GM21786 (cell line): ENCODE measurements at regions not wholly inside any gene's neighbourhood (a gene's known extent, or its start where the extent isn't known, plus 50 kb on each side); places are given as distances from the start of the nearest gene placed in this dataset.
"Not testable (repeated sequence)": the region's sequence is repeated elsewhere in the genome, so short reads cannot be mapped to it uniquely, and the experiment has no call there.

Experiments
- ATAC-seq: cut with Tn5 transposase; IDR thresholded peaks from one replicate; pipeline ENCODE4 v1.9.1; 2021; ENCODE audit not compliant: unreplicated experiment

DNA sequence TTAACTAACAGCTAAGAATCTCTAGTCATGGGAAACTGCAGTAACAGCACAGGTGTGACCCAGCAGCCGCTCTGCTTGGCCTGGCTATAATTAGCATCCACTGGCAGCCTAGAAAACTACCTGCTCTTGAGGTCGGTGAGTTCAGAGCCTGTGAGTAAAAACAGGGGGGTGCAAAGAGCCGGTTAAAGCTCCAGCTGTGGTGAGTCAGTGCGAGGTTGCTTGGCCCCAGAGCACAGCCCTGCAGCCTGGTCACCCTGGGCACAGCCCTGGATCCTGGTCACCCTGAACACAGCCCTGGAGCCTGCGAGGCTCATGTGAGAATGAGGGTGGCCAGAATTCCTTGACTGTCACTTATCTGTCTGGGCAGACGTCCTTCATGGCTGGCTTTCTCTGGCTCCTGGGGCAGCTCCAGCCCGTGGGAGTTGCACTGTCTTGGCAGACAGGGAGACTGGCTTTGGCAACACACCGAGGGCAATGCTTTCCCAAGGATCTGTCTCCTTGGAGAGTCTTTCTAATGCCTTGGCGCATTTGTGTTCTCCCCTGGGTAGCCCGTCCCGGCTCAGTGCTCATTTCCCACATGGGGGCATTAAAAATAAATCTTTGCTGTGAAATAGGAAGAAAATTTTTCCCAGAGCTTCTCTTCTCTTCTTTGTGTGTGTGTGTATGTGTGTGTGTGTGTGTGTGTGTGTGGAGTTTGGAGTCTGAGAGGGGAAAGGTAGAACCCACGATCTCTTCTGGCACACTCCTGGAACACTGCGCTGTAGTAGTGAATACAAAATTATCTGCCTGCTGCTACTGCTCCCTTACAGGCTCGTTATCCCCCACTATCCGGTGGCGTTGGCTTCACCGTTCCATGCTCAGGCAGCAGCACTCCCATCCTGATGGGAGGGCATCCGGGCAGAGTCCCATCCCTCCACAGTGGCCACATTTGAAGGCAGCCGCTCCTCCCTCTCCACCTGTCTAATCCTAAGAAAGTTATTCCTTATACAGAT, 250.2 kb upstream of the MEX3C start:
- ATAC-seq, result no peak

DNA sequence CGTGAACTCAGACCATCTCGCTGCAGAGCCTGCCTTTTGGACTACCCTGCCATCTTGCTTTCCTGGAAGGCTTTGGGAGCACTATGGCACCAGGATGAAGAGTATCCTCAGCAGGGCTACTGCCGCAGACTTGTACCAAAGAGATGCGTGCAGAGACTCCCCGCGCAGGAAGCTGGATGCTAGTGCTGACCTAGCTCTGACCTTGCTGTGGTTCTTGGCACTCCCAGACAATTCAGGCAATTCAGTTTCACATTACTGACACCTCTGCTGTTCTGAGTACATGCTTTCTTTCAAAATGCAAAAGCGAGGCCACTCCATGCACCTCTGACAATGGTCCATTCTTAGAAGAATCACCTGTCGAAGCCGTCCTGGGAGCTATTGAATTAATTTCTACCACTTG, 251.5 kb upstream of the MEX3C start:
- ATAC-seq, result no peak

DNA sequence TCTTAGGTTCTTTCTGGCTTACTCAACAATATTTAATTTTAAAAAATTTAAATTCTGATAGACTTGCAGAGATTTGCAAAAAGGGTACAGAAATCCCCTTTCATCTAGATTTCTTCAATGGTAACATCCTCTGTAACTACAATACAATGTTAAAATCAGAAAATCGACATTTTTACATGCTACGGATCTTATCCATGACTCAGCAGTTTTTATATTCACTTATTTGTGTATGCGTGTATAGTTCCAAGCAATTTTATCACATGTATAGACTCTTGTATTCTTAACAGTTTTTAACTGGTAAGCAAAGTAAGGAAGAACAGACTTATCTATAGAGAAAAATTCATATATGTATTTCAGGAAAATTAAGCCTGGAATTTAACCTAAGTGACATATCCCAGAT, 256.1 kb upstream of the MEX3C start:
- ATAC-seq, result no peak

GRCh38 chr18:51458861-51459260, 261.4 kb upstream of the MEX3C start:
- no peak for ATAC-seq

GRCh38 chr18:51461956-51462355, 264.5 kb upstream of the MEX3C start:
- ATAC-seq, result no peak

DNA sequence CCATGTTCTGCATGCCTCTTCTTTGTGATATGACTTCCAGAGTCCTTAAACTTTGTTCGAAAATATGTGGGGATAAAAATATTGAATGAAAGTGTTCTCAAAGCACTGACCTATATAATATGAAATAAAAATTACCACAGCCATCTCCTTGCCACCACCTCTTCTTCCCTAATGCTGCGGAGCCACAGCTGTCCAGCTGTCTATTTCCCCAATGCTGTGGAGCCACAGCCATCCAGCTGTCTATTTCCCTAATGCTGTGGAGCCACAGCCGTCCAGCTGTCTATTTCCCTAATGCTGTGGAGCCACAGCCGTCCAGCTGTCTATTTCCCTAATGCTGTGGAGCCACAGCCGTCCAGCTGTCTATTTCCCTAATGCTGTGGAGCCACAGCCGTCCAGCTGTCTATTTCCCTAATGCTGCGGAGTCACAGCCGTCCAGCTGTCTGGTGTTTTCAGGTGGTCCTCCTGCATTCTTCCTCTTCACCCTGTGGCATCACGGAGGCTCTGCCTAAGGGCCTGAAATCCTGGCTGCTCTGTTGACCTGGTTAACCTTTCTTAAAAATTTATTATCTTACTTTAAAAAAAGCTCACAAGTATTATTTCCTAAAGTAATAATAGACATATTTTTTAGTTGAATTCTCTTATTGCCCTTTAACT, 266.1 kb upstream of the MEX3C start:
- no peak for ATAC-seq

- ATAC-seq, result no peak
Observed at GRCh38 chr18:51478908-51479307, 281.4 kb upstream of the MEX3C start.

- no peak for ATAC-seq
Observed at GRCh38 chr18:51479736-51480135, 282.3 kb upstream of the MEX3C start.

GRCh38 chr18:51480407-51481261, 283.2 kb upstream of the MEX3C start:
- no peak for ATAC-seq

DNA sequence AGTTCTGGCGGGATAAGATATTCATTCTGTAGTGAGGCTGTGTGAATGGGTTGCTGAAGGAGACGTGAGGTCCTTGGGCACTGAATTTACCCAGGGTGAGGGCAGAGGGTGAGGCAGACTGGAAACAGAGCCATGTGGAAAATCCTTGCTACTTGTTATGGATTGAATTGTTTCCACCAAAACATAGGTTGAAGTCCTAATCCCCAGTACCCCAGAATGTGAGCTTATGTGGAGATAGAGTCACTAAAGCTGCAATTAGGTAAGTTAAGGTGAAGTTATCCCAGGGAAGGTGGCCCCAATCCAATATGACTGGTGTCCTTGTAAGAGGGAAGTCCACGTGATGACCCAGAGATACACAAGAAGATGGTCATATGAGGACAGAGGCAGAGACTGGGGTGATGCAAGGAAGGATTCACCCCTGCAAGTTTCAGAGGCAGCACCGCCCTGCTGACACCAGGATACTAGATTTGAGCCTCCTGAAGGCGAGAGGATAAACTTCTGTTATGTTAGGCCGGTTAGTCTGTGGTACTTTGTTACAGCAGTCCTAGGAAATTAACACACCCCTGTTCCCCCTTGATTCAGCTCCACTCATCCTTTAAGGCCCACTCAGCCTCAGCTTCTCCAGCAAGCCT, 289.4 kb upstream of the MEX3C start:
- no peak for ATAC-seq

DNA sequence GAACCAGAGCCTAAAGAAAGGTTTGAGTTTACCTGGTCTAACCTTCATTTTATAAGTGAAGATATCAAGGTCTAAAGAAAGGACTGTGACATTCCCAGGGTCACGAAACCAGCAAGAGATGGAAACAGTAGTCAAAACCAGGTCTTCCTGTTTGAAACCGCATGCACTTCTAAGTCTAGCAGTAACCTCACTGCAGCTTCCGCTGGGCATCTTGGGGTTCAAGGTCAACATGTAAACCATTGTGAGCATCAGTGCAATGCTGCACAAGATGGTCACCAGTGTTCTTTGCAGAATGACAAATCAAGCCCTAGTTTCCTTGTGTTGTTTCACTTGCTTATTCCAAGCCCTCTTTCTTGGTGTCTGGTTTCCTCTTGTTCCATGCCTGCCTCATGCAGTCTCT, 292.9 kb upstream of the MEX3C start:
- ATAC-seq, result no peak

DNA sequence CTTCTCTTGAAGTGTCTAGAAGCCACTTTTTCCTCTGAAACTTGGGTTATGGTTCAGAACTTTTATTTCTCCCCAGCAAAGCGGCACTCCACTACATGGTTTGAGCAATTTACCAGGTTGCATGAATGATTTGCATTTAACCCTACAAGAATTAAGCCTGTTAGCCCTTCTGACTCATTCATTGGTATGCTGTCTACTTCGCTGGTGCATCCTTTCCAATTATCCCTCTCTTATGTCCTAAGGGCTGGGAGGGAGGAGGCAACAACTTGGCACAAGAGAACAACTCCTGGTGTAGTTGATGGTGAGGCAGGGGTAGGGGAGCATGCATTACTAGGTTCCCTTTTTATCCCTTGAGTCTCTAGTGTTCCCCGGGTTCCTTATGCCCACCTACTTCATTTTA, 293.4 kb upstream of the MEX3C start:
- ATAC-seq, result no peak

GRCh38 chr18:51491678-51492372, 294.3 kb upstream of the MEX3C start:
- no peak for ATAC-seq

DNA sequence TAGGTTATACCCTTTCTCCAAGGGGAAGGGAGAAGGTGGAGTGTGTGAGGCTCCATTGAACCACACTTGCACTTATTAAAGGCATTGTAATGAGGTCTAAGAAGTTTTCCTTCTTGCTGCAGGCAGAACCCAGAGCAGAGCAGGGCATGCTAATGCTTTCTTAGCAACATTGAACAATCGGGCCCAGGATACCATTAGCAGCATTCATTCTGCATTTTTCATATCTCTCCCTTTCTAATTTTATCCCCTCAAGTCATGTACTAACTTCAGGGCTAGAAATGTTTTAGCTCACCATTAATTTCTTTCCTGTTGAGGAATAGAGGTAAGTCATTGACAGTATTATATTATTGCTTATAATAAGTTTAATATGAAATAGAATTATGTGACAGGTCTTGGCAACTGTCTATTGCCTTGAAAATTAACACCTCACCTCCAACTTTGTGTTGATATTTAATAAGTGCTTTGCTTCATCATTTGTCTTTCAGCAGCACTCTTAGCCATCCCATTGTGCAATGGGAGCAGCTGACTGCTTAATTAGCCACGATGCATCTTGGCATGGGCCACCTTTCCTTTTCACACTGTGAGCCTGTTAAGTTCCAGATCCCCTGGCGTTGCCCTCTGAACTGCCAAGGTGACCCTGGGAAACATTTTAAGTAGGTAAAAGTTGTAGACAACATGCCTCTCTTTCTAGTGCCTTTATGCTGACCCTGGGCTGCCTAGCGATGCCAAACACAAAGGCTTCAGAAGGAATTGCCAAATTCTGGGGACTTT, 300.8 kb upstream of the MEX3C start:
- ATAC-seq, result no peak

DNA sequence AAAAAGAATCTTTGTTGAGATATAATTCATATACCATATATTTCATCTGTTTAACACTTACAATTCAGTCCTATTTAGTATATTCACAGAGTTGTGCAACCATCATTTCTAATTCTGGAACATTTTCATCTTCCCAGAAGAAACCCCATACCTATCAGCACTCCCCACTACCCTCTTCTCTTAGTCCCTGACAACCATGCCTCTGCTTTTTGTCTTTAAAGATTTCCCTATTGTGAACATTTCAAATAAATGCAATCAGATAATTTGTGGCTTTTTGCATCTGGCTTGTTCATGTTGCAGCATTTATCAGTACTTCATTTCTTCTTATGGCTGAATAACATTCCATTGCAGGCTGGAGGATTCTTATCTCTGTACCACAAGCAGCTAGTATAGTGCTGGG, 305.9 kb upstream of the MEX3C start:
- no peak for ATAC-seq

DNA sequence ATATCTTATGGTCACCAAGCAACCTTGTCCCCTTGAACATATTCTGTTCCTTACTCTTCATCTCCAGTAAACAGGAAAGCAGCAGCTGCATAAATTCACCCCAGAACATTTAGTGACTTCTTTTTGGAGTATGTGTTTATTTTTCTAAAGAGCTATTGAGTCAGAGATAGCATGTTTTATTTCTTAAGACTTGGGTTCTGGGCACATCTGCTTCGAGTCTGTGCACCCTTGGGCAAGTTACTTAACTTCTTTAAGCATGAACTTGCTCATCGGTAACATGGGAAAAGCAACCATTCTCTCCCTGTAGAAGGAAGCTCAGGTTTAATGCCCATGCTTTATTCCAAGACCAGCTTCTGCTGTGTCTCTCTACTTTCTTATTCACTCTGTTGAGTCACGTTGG, 309.3 kb upstream of the MEX3C start:
- no peak for ATAC-seq

DNA sequence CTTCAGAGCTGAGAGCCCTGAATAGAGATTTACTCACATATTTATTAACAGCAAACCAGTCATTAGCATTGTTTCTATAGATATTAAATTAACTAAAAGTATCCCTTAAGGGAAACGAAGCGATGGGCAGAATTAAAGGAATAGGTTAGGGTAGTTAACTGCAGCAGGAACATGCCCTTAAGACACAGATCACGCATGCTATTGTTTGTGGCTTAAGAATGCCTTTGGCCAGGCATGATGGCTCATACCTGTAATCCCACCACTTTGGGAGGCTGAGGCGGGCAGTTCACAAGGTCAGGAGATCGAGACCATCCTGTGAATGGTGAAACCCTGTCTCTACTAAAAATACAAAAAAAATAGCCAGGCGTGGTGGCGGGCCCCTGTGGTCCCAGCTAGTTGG, 310.9 kb upstream of the MEX3C start:
- not testable (repeated sequence) for ATAC-seq

DNA sequence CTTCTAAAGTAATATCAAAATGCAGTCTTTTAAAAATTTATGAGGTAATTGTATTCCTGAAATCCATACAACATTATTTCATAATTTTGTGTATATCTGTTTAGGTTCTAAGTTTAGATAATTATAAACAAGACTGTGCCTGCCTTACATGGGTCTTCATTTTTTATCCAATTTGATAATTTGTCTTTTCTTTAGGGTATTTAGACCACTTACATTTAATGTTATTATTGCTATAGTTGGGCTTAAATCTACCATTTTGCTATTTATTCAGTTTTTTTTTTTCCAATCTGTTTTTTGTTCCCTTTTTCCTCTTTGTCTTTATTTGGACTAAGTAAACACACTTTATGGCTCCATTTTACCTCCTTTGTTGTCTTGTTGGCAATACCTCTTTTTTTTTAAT, 312.5 kb upstream of the MEX3C start:
- no peak for ATAC-seq

- ATAC-seq, result no peak
Observed at GRCh38 chr18:51513517-51513916, 316.0 kb upstream of the MEX3C start.

DNA sequence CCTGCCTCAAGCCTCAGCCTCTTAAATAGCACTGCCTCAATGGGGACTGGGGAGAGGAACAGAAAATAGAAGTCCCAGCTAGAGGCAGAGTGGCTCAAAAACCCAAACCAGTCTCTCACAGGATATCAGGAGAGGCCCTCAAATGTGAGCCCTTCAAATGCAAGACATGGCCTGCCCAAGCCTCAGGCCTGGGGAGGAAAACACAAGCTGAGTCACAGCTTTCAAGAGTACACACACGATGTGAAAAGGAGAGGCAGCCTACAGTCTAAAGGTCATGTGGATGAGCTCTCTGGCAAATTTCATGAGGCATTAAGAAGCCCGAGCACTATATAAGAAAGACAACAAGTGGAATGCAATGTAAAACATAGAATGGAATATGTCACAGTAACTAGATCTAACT, 316.6 kb upstream of the MEX3C start:
- ATAC-seq, result no peak
